ENCODE measurements at regions not wholly inside any gene's neighbourhood (a gene's known extent, or its start where the extent isn't known, plus 50 kb on each side); places are given as distances from the start of the nearest gene placed in this dataset.

GRCh38 chr7:156527458-156527890 is 113.1 kb upstream of the RNF32 start:
- TF ChIP-seq SP1 (IDR thresholded peaks at IDR 0.05), result peak; percentile 74
- peak; percentile 35 for TF ChIP-seq REST (IDR thresholded peaks at IDR 0.05)
- no peak for TF ChIP-seq CTCF (IDR thresholded peaks at IDR 0.05; ENCODE audit: low read depth, low read length, missing input control)
- peak; percentile 98 to 99 for TF ChIP-seq HNF4A (conservative IDR thresholded peaks at IDR 0.05)
- peak; percentile 81 for TF ChIP-seq MAX (IDR thresholded peaks at IDR 0.05)
